BLaER1 (cell line): ENCODE measurements at regions not wholly inside any gene's neighbourhood (a gene's known extent, or its start where the extent isn't known, plus 50 kb on each side); places are given as distances from the start of the nearest gene placed in this dataset.

ENCODE experiments used
- H3K27ac ChIP-seq: shearing (Covaris generic); formaldehyde crosslinking; 2 replicates; pipeline ENCODE4 v1.8.1; 2022
- H3K27me3 ChIP-seq: shearing (Covaris generic); formaldehyde crosslinking; 2 replicates; pipeline ENCODE4 v1.8.1; 2022
- H3K36me3 ChIP-seq: shearing (Covaris generic); formaldehyde crosslinking; 2 replicates; pipeline ENCODE4 v1.8.1; 2022
- H3K4me1 ChIP-seq: shearing (Covaris generic); formaldehyde crosslinking; 2 replicates; pipeline ENCODE4 v1.8.1; 2022
- H3K4me2 ChIP-seq: shearing (Covaris generic); formaldehyde crosslinking; 2 replicates; pipeline ENCODE4 v1.8.1; 2022
- H3K4me3 ChIP-seq: shearing (Covaris generic); formaldehyde crosslinking; 2 replicates; pipeline ENCODE4 v1.8.1; 2022
- H3K9ac ChIP-seq: shearing (Covaris generic); formaldehyde crosslinking; 2 replicates; pipeline ENCODE4 v1.8.1; 2022
- H3K9me3 ChIP-seq: shearing (Covaris generic); formaldehyde crosslinking; 2 replicates; pipeline ENCODE4 v1.8.1; 2022
- H4K20me1 ChIP-seq: shearing (Covaris generic); formaldehyde crosslinking; 2 replicates; pipeline ENCODE4 v1.8.1; 2022
- Cebpa-rat ChIP-seq: shearing (Covaris generic); IDR thresholded peaks from 2 replicates; pipeline ENCODE4 v1.8.1; 2022

DNA sequence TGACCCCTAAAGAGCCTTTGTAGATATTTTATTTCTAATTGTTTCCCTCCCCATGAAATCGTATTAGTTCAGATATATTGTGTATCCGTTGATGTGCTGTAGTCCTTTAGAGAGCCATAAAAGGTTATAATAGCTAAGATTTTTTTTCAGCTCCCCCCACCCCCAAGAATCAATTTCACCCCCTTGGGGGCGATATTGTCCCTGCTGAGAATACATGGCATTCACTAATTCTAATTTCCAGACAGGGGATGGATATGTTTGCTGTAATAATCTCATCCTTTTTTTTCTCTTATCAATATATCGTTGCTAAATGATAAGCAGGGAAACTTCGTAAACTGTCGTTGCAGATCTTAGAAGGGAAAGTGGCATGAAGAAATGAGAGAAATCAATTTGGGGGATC, 530.7 kb downstream of the TMEM182 start:
- H3K4me1 ChIP-seq = no peaks in the 10 kb centered on the region
- H3K9ac ChIP-seq = no peak overlapping the region
- H4K20me1 ChIP-seq = no peaks in the 10 kb centered on the region
- H3K4me3 ChIP-seq = no peak overlapping the region
- no peak overlapping the region for H3K4me2 ChIP-seq
- TF ChIP-seq Cebpa-rat = no peak
- no peaks in the 10 kb centered on the region for H3K27me3 ChIP-seq
- H3K27ac ChIP-seq = no peak overlapping the region
- H3K9me3 ChIP-seq = no peaks in the 10 kb centered on the region
- H3K36me3 ChIP-seq = no peaks in the 10 kb centered on the region

- H3K4me3 ChIP-seq = no peak overlapping the region
- H3K36me3 ChIP-seq = no peaks in the 10 kb centered on the region
- no peaks in the 10 kb centered on the region for H3K9me3 ChIP-seq
- no peak for TF ChIP-seq Cebpa-rat
- H3K4me2 ChIP-seq = no peak overlapping the region
- no peaks in the 10 kb centered on the region for H3K27me3 ChIP-seq
- no peak overlapping the region for H3K27ac ChIP-seq
- no peaks in the 10 kb centered on the region for H3K4me1 ChIP-seq
- H3K9ac ChIP-seq = no peak overlapping the region
- H4K20me1 ChIP-seq = no peaks in the 10 kb centered on the region
Measured at GRCh38 chr2:103293067-103293741, 531.4 kb downstream of the TMEM182 start.

DNA sequence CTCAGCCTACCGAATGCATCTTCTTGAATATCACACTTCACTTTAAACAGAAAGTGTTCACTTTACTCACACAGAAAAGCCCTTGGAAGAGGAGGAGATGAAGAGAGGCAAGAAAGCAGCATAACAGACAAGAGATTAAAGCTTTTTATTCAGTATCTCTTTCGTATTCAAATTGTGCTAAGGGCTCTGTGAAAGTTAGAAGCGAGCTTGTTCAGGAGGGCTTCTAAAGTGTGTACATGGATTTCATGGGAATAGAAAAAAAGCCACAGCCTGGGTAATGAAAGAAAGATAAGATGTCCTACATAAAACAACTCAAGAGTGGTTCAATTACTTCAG, 531.9 kb downstream of the TMEM182 start:
- H3K4me2 ChIP-seq = no peak overlapping the region
- no peak overlapping the region for H3K27ac ChIP-seq
- no peak overlapping the region for H3K9ac ChIP-seq
- no peak for TF ChIP-seq Cebpa-rat
- no peaks in the 10 kb centered on the region for H3K36me3 ChIP-seq
- no peak overlapping the region for H3K4me3 ChIP-seq
- no peaks in the 10 kb centered on the region for H4K20me1 ChIP-seq
- H3K27me3 ChIP-seq = no peaks in the 10 kb centered on the region
- no peaks in the 10 kb centered on the region for H3K9me3 ChIP-seq
- H3K4me1 ChIP-seq = no peaks in the 10 kb centered on the region

DNA sequence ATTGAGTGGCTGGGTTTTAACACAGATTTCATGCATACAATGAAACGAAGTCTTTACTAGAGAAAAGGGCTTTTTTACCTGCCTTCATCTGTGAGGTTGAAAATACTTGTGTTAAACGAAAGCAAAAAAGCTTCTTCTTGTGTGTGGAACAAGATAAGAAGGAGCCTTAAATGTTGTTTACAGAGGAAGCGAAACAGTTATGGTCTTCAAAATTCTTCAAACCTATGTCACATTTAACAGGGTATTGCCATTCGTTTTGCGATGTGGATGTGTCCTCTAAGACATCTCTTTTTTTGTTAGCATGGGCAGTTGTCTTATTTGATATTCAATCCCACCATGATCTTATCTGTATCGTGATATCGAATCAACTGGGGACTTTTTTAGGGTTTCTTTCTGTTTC, 532.6 kb downstream of the TMEM182 start:
- H3K4me1 ChIP-seq = no peaks in the 10 kb centered on the region
- H3K4me2 ChIP-seq = no peak overlapping the region
- no peaks in the 10 kb centered on the region for H3K9me3 ChIP-seq
- no peaks in the 10 kb centered on the region for H4K20me1 ChIP-seq
- TF ChIP-seq Cebpa-rat = no peak
- H3K36me3 ChIP-seq = no peaks in the 10 kb centered on the region
- no peak overlapping the region for H3K9ac ChIP-seq
- no peak overlapping the region for H3K4me3 ChIP-seq
- no peak overlapping the region for H3K27ac ChIP-seq
- no peaks in the 10 kb centered on the region for H3K27me3 ChIP-seq

DNA sequence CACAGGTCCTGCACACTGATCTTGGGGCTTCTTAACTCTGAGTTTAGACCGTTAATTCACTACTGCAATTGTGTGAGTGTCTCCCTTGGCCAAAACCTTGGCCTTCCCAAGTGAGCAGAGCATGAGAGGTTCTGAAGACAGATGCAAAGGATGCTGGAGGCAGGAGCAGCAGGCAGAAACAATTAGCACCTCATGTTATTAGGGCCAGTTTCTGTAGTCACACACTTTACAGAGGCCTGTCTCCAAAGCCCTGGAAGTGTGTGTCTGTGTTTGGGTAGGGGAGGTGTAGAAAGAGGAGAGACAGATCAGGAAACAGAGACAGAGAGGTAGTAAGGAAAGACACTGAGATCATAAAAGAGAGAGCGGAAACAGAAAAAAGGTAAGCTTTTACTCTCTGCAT, 533.8 kb downstream of the TMEM182 start:
- H3K4me2 ChIP-seq = no peak overlapping the region
- no peaks in the 10 kb centered on the region for H3K27me3 ChIP-seq
- H3K4me3 ChIP-seq = no peak overlapping the region
- H3K9ac ChIP-seq = no peak overlapping the region
- TF ChIP-seq Cebpa-rat = no peak
- H3K36me3 ChIP-seq = no peaks in the 10 kb centered on the region
- no peaks in the 10 kb centered on the region for H3K9me3 ChIP-seq
- no peak overlapping the region for H3K27ac ChIP-seq
- H3K4me1 ChIP-seq = no peaks in the 10 kb centered on the region
- H4K20me1 ChIP-seq = no peaks in the 10 kb centered on the region

- H3K27me3 ChIP-seq = no peaks in the 10 kb centered on the region
- no peaks in the 10 kb centered on the region for H3K9me3 ChIP-seq
- no peak overlapping the region for H3K9ac ChIP-seq
- no peaks in the 10 kb centered on the region for H3K4me1 ChIP-seq
- H4K20me1 ChIP-seq = no peaks in the 10 kb centered on the region
- no peak overlapping the region for H3K4me2 ChIP-seq
- no peaks in the 10 kb centered on the region for H3K36me3 ChIP-seq
- H3K4me3 ChIP-seq = no peak overlapping the region
- H3K27ac ChIP-seq = no peak overlapping the region
- TF ChIP-seq Cebpa-rat = no peak
Measured at GRCh38 chr2:103324671-103325070, 562.8 kb downstream of the TMEM182 start.

- Histone ChIP-seq H3K36me3 (no peaks in the 10 kb centered on the region), H3K4me1 (no peaks in the 10 kb centered on the region), H3K27me3 (no peaks in the 10 kb centered on the region), H3K4me2 (no peak overlapping the region), H4K20me1 (no peaks in the 10 kb centered on the region), H3K27ac (no peak overlapping the region), H3K9ac (no peak overlapping the region), H3K9me3 (no peaks in the 10 kb centered on the region), H3K4me3 (no peak overlapping the region)
- TF ChIP-seq Cebpa-rat = no peak
Measured at GRCh38 chr2:103327386-103327785, 565.6 kb downstream of the TMEM182 start.

GRCh38 chr2:103327966-103328365, 566.1 kb downstream of the TMEM182 start:
- Histone ChIP-seq H3K9me3 (no peaks in the 10 kb centered on the region), H3K9ac (no peak overlapping the region), H3K4me1 (no peaks in the 10 kb centered on the region), H3K27me3 (no peaks in the 10 kb centered on the region), H3K36me3 (no peaks in the 10 kb centered on the region), H4K20me1 (no peaks in the 10 kb centered on the region), H3K4me2 (no peak overlapping the region), H3K4me3 (no peak overlapping the region), H3K27ac (no peak overlapping the region)
- no peak for TF ChIP-seq Cebpa-rat

GRCh38 chr2:103335403-103335802, 573.6 kb downstream of the TMEM182 start:
- no peak for TF ChIP-seq Cebpa-rat

DNA sequence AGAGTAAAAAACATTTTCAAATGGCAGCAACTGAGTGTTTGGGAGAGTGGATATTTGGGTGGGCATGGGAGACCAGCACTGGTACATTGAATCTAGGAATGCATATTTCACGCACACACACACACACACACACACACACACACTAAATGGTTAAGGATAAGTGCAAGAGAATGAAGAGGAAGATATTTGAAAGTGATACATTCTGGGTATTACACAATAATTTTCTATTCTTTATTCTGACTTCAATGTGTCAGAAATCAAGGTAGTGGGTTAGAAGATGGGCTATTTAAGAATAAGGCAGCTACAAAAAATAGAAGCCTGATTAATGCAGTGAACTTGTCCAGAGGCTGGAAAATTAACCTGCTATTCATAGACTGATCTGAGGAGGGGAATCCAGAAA, 577.0 kb downstream of the TMEM182 start:
- H3K27ac ChIP-seq = no peak overlapping the region

More at GRCh38 chr2:103335403-103335802, 573.6 kb downstream of the TMEM182 start:
- Histone ChIP-seq H3K27ac (no peak overlapping the region), H3K4me2 (no peak overlapping the region), H3K9ac (no peak overlapping the region), H3K4me3 (no peak overlapping the region), H3K4me1 (no peaks in the 10 kb centered on the region), H3K27me3 (no peaks in the 10 kb centered on the region), H3K36me3 (no peaks in the 10 kb centered on the region), H4K20me1 (no peaks in the 10 kb centered on the region), H3K9me3 (no peaks in the 10 kb centered on the region)

GRCh38 chr2:103346780-103347179, 584.9 kb downstream of the TMEM182 start:
- Histone ChIP-seq H3K27me3 (no peaks in the 10 kb centered on the region), H3K36me3 (no peaks in the 10 kb centered on the region), H3K9ac (no peak overlapping the region), H3K27ac (no peak overlapping the region), H4K20me1 (no peaks in the 10 kb centered on the region), H3K9me3 (no peaks in the 10 kb centered on the region), H3K4me2 (no peak overlapping the region), H3K4me1 (no peaks in the 10 kb centered on the region), H3K4me3 (no peak overlapping the region)
- TF ChIP-seq Cebpa-rat = no peak

More for the DNA sequence above, 577.0 kb downstream of the TMEM182 start:
- Histone ChIP-seq H3K4me1 (no peaks in the 10 kb centered on the region), H3K27me3 (no peaks in the 10 kb centered on the region), H3K9ac (no peak overlapping the region), H3K36me3 (no peaks in the 10 kb centered on the region), H3K4me2 (no peak overlapping the region), H3K9me3 (no peaks in the 10 kb centered on the region), H3K4me3 (no peak overlapping the region), H4K20me1 (no peaks in the 10 kb centered on the region)
- TF ChIP-seq Cebpa-rat = no peak
